Fibroblast of lung (primary cell): ENCODE measurements at regions not wholly inside any gene's neighbourhood (a gene's known extent, or its start where the extent isn't known, plus 50 kb on each side); places are given as distances from the start of the nearest gene placed in this dataset.
A peak's percentile ranks its signal among the peaks of the same experiment; 100 is the strongest.

Experiments
- DNase-seq, 2 donors: peaks; one replicate each; pipeline versions ENCODE4 v3.0.0 to v3.0.0-alpha.2; 2010; ENCODE audit warnings: low read depth in 2 of 2
- H2AFZ ChIP-seq: 2 replicates; pipeline ENCODE4 v1.5.1; 2012; ENCODE audit warnings: low read length, control low read depth, inconsistent platforms
- H3K27ac ChIP-seq: 2 replicates; pipeline ENCODE4 v1.5.1; 2011; ENCODE audit warnings: low read length, control low read depth; ENCODE audit not compliant: insufficient read depth
- H3K27me3 ChIP-seq: 2 replicates; pipeline ENCODE4 v1.5.1; 2011; ENCODE audit warnings: mild to moderate bottlenecking, low read length; ENCODE audit not compliant: control insufficient read depth, insufficient read depth
- H3K36me3 ChIP-seq: 2 replicates; pipeline ENCODE4 v1.5.1; 2011; ENCODE audit warnings: low read length; ENCODE audit not compliant: control insufficient read depth, insufficient read depth
- H3K4me1 ChIP-seq: 2 replicates; pipeline ENCODE4 v1.5.1; 2011; ENCODE audit warnings: low read length; ENCODE audit not compliant: control insufficient read depth, insufficient read depth; ENCODE audit errors: extremely low read depth
- H3K4me2 ChIP-seq: 2 replicates; pipeline ENCODE4 v1.5.1; 2011; ENCODE audit warnings: low read length, control low read depth; ENCODE audit not compliant: insufficient read depth; ENCODE audit errors: extremely low read depth
- H3K4me3 ChIP-seq, 4 experiments: fragments of 200-600 bp in 1 of 4; sonication (generic) in 1 of 4; replicated peaks in 1 of 4; 2 replicates each; pipeline ENCODE4 v1.5.1; 2011 to 2016; ENCODE audit warnings: low read length in 4 of 4, low read depth in 3 of 4, mild to moderate bottlenecking in 3 of 4, control low read depth in 2 of 4, inconsistent platforms in 1 of 4, mixed read lengths in 1 of 4; ENCODE audit not compliant: insufficient read depth in 1 of 4; ENCODE audit errors: control extremely low read depth in 1 of 4
- H3K79me2 ChIP-seq: 2 replicates; pipeline ENCODE4 v1.5.1; 2012; ENCODE audit warnings: mild to moderate bottlenecking, low read length, inconsistent platforms; ENCODE audit not compliant: control insufficient read depth, insufficient read depth
- H3K9ac ChIP-seq: 2 replicates; pipeline ENCODE4 v1.5.1; 2011; ENCODE audit warnings: mild to moderate bottlenecking, low read length, control low read depth; ENCODE audit not compliant: insufficient read depth
- H3K9me3 ChIP-seq: 2 replicates; pipeline ENCODE4 v1.5.1; 2012; ENCODE audit warnings: low read depth, low read length; ENCODE audit not compliant: control insufficient read depth, insufficient read depth
- H4K20me1 ChIP-seq: 2 replicates; pipeline ENCODE4 v1.5.1; 2011; ENCODE audit warnings: low read length; ENCODE audit not compliant: control insufficient read depth, insufficient read depth; ENCODE audit errors: extremely low read depth
- CTCF ChIP-seq, 2 donors: IDR thresholded peaks in 1 of 2; conservative IDR thresholded peaks in 1 of 2; 1 replicate in 1 of 2; 2 replicates in 1 of 2; pipeline ENCODE4 v1.5.1; 2011 to 2012; ENCODE audit warnings: low read length in 2 of 2, control low read depth in 1 of 2, inconsistent platforms in 1 of 2, low read depth in 1 of 2, mild to moderate bottlenecking in 1 of 2
- EZH2 ChIP-seq: IDR thresholded peaks from 2 replicates; pipeline ENCODE4 v1.5.1; 2012; ENCODE audit warnings: low read length, control low read depth, mild to moderate bottlenecking; ENCODE audit errors: missing control alignments

DNA sequence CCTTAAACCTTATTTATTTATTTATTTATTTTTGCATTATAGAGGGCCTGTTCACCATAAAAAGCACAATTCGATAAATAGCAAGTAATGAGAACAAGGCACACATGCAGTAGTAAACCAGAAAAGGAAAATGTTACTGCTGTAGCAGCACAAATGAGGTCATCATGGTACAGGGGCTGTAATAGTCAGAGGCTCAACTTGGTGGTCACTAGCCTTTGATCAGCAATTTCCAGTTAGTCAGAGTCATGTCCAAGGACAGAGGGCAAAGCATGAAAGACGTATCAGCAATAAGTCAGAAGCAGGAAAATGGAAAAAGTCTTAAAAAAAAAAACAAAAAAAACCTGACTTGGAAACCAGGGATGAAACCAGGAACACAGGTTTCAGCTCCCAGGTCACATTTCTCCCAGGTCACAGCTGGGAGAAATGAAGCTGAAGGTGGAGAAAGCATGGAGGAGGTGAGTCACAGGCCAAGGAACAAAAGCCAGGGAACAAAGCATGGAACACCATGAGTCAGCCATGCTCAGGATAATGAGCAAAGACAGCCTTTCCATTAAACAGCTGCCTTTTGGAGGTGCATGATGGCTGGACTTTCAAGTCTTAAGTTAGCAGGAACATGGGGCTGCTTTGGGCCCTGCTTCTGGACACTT lies 556.3 kb downstream of the LTN1 start:
- no peak overlapping the region for H2AFZ ChIP-seq
- H3K36me3 ChIP-seq, result no peaks in the 10 kb centered on the region
- peaks cover 5% of the 10 kb centered on the region for H3K4me1 ChIP-seq
- H3K4me3 ChIP-seq, result no peak overlapping the region
- H3K27ac ChIP-seq, result no peak overlapping the region
- no peaks in the 10 kb centered on the region for H3K9me3 ChIP-seq
- no peak for TF ChIP-seq CTCF (conservative IDR thresholded peaks at IDR 0.05 in 1 of 2, IDR thresholded peaks at IDR 0.05 in 1 of 2; ENCODE audit: low read depth in 1 of 2, low read length in 2 of 2)
- no peak for TF ChIP-seq EZH2
- no peaks in the 10 kb centered on the region for H3K79me2 ChIP-seq
- peak; percentile 51 to 77 for DNase-seq
- H3K9ac ChIP-seq, result no peak overlapping the region
- no peaks in the 10 kb centered on the region for H3K27me3 ChIP-seq
- no peak overlapping the region for H3K4me2 ChIP-seq
- H4K20me1 ChIP-seq, result no peaks in the 10 kb centered on the region

DNA sequence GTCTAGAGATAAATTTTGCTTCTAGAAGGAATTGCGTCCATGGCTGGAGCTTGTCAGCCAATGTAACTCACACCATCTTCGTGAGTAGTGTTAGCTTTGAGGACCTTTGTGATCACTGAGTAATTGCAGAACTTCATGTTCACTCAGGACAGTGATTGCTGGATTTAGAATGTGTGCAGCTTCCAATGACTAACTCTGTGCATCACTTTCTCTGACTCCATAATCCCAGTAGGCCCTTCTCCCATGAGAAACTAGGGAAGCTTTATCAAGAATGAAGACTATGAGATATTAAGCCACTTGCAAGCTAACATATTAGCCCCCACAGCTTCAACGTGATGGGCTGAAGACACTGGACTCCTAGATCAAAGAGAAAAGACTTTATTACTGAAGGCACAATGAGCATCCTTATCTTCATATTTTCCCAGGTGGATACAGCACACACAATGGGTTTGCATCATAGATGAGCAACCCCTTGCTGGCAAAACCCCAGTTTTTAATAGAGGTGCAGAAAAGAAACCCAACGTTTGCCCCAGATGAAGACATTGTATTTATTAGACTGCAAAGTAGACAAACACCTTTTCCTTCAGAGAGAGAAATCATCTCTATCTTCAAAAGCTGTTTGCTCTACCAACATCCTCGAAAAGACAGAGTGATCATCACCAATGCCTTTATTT lies 561.0 kb downstream of the LTN1 start:
- Histone ChIP-seq H3K4me3 (no peak overlapping the region), H2AFZ (no peak overlapping the region), H3K4me1 (peaks cover 2% of the 10 kb centered on the region), H3K9ac (no peak overlapping the region), H3K36me3 (no peaks in the 10 kb centered on the region), H3K27me3 (no peaks in the 10 kb centered on the region), H3K9me3 (no peaks in the 10 kb centered on the region), H4K20me1 (no peaks in the 10 kb centered on the region), H3K79me2 (no peaks in the 10 kb centered on the region), H3K4me2 (no peak overlapping the region), H3K27ac (no peak overlapping the region)
- TF ChIP-seq EZH2 (no peak), CTCF (conservative IDR thresholded peaks at IDR 0.05 in 1 of 2, IDR thresholded peaks at IDR 0.05 in 1 of 2; ENCODE audit: low read depth in 1 of 2, low read length in 2 of 2) (no peak)
- DNase-seq, result no peak

- Histone ChIP-seq H4K20me1 (no peaks in the 10 kb centered on the region), H3K27me3 (no peaks in the 10 kb centered on the region), H3K36me3 (no peaks in the 10 kb centered on the region), H3K9me3 (no peaks in the 10 kb centered on the region), H3K4me2 (no peak overlapping the region), H3K4me3 (no peak overlapping the region), H2AFZ (no peak overlapping the region), H3K9ac (no peak overlapping the region), H3K4me1 (peaks cover 2% of the 10 kb centered on the region), H3K79me2 (no peaks in the 10 kb centered on the region), H3K27ac (no peak overlapping the region)
- DNase-seq, result peak in 1 of 2 donors; percentile 69
- TF ChIP-seq EZH2 (no peak), CTCF (conservative IDR thresholded peaks at IDR 0.05 in 1 of 2, IDR thresholded peaks at IDR 0.05 in 1 of 2; ENCODE audit: low read depth in 1 of 2, low read length in 2 of 2) (no peak)
Measured at GRCh38 chr21:28431022-28431421, 561.7 kb downstream of the LTN1 start.
